ENCODE measurements at regions not wholly inside any gene's neighbourhood (a gene's known extent, or its start where the extent isn't known, plus 50 kb on each side); places are given as distances from the start of the nearest gene placed in this dataset.

DNA sequence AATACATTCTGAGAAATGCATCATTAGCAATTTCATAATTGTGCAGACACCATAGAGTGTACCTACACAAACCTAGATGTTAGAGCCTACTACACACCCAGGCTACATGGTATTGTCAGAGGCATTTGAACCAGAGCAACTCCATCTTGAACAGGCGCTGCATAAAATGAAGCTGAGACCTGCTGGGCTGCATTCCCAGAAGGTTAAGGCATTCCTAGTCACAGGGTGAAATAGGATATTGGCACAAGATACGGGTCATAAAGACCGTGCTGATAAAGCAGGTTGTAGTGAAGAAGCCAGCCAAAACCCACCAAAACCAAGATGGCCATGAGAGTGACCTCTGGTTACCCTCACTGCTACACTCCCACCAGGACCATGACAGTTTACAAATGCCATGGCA, 116.4 kb downstream of the LARP7 start:
- ChIA-PET CTCF (no interaction called here), POLR2A (ENCODE audit: unreplicated experiment) (no interaction called here)
- Histone ChIP-seq H3F3A (ENCODE audit: insufficient read depth, low read depth) (no peaks in the 10 kb centered on the region), H3K9me2 (ENCODE audit: insufficient read depth) (no peaks in the 10 kb centered on the region), H2AFZ (peak overlapping the region; percentile 71), H4K20me1 (ENCODE audit: insufficient read depth) (no peaks in the 10 kb centered on the region), H3K4me3 (no peak overlapping the region), H3K27ac (no peak overlapping the region), H3K4me1 (replicated peaks; ENCODE audit: insufficient read depth) (peaks cover 30% of the 10 kb centered on the region), H3K27me3 (ENCODE audit: insufficient read depth, low read depth) (no peaks in the 10 kb centered on the region), H3K79me2 (ENCODE audit: low read depth) (no peaks in the 10 kb centered on the region), H3K36me3 (ENCODE audit: low read depth) (no peaks in the 10 kb centered on the region), H3K9me3 (ENCODE audit: insufficient read depth, low read depth) (no peaks in the 10 kb centered on the region), H3K4me2 (no peak overlapping the region; the same call in 1 of the 2 replicates)
- peak; percentile 55 to 75 for DNase-seq
- TF ChIP-seq EZH2 (IDR thresholded peaks at IDR 0.05; ENCODE audit: low read depth) (no peak), CTCF (conservative IDR thresholded peaks at IDR 0.05) (no peak)
- no TSS peak for BruUV-seq (replicated peaks)
- intact Hi-C loops (cut with micrococcal nuclease; ENCODE audit: unreplicated experiment) = loop anchor here (1.0 to 10.0 kb wide), 2 partner anchors 27 to 649 kb away; no protein-coding TSS in a partner anchor

- Histone ChIP-seq H3K4me1 (replicated peaks; ENCODE audit: insufficient read depth) (no peaks in the 10 kb centered on the region), H3K9me2 (ENCODE audit: insufficient read depth) (no peaks in the 10 kb centered on the region), H3F3A (ENCODE audit: insufficient read depth, low read depth) (no peaks in the 10 kb centered on the region), H3K27ac (no peak overlapping the region), H3K9me3 (ENCODE audit: insufficient read depth, low read depth) (no peaks in the 10 kb centered on the region), H3K79me2 (ENCODE audit: low read depth) (no peaks in the 10 kb centered on the region), H3K4me3 (no peak overlapping the region), H3K4me2 (no peak overlapping the region), H4K20me1 (ENCODE audit: insufficient read depth) (no peaks in the 10 kb centered on the region), H3K36me3 (ENCODE audit: low read depth) (no peaks in the 10 kb centered on the region), H2AFZ (no peak overlapping the region), H3K27me3 (ENCODE audit: insufficient read depth, low read depth) (no peaks in the 10 kb centered on the region)
- CTCF ChIA-PET = no interaction called here
- no peak for DNase-seq
- intact Hi-C loops (cut with micrococcal nuclease; ENCODE audit: unreplicated experiment) = loop anchor here (10.0 kb wide), 1 partner anchor 655 kb away; no protein-coding TSS in a partner anchor
- TF ChIP-seq CTCF (conservative IDR thresholded peaks at IDR 0.05) = no peak
- TF ChIP-seq EZH2 (IDR thresholded peaks at IDR 0.05; ENCODE audit: low read depth) = no peak
- no TSS peak for BruUV-seq (replicated peaks)
- POLR2A ChIA-PET (ENCODE audit: unreplicated experiment) = interaction anchor here (0.6 kb wide), 2 partner anchors 33 to 709 kb away, joined by 6 to 23 read pairs; no protein-coding TSS in a partner anchor
These were observed 122.4 kb downstream of the LARP7 start for GRCh38 chr4:112759313-112759712.

- intact Hi-C loops (cut with micrococcal nuclease; ENCODE audit: unreplicated experiment) = loop anchor here (10.0 kb wide), 2 partner anchors 241 to 441 kb away; no protein-coding TSS in a partner anchor
- Histone ChIP-seq H3K4me1 (replicated peaks; ENCODE audit: insufficient read depth) (no peaks in the 10 kb centered on the region), H3F3A (ENCODE audit: insufficient read depth, low read depth) (no peaks in the 10 kb centered on the region), H4K20me1 (ENCODE audit: insufficient read depth) (no peaks in the 10 kb centered on the region), H3K4me3 (no peak overlapping the region), H3K9me2 (ENCODE audit: insufficient read depth) (no peaks in the 10 kb centered on the region), H2AFZ (no peak overlapping the region), H3K79me2 (ENCODE audit: low read depth) (no peaks in the 10 kb centered on the region), H3K9me3 (ENCODE audit: insufficient read depth, low read depth) (no peaks in the 10 kb centered on the region), H3K36me3 (ENCODE audit: low read depth) (no peaks in the 10 kb centered on the region), H3K27me3 (ENCODE audit: insufficient read depth, low read depth) (no peaks in the 10 kb centered on the region), H3K4me2 (no peak overlapping the region), H3K27ac (no peak overlapping the region)
- CTCF ChIA-PET = interaction anchor here (0.5 to 1.2 kb wide), 11 partner anchors 14 to 1202 kb away, joined by 3 to 5 read pairs (median 4); no protein-coding TSS in a partner anchor
- TF ChIP-seq EZH2 (IDR thresholded peaks at IDR 0.05; ENCODE audit: low read depth) (no peak), CTCF (conservative IDR thresholded peaks at IDR 0.05) (peak; percentile 62; the same call in 1 of the 2 replicates)
- no TSS peak for BruUV-seq (replicated peaks)
- POLR2A ChIA-PET (ENCODE audit: unreplicated experiment) = interaction anchor here (0.6 kb wide), 1 partner anchor 175 kb away, joined by 5 read pairs; no protein-coding TSS in a partner anchor
- DNase-seq = no peak
These were observed 128.5 kb downstream of the LARP7 start for GRCh38 chr4:112765317-112765974.
